ENCODE measurements at regions not wholly inside any gene's neighbourhood (a gene's known extent, or its start where the extent isn't known, plus 50 kb on each side); places are given as distances from the start of the nearest gene placed in this dataset.

DNA sequence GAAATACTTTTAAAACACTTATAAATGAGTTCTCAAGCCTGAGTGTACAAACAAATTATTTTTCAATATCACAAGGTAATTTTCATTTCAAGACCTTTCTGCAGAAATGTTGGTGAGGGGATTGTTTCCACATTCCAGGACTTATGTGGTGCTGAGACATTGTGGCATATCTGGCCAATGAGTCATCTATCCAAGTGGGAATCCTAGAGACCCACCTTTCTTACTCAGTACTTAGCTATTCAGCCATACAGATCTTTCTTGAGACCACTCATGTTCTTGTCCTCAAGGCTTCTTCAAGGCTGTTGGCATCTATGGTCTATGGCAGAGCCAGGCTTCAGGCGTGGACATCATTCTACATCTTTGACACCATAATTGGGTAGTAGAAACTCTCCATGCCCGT, 225.4 kb downstream of the DKK1 start:
- TF ChIP-seq CTCF (IDR thresholded peaks at IDR 0.05) (no peak), POLR2A (IDR thresholded peaks at IDR 0.05) (no peak)
